Skin of body (tissue), 1 donor: ENCODE measurements at regions not wholly inside any gene's neighbourhood (a gene's known extent, or its start where the extent isn't known, plus 50 kb on each side); places are given as distances from the start of the nearest gene placed in this dataset.
"Not testable (repeated sequence)": the region's sequence is repeated elsewhere in the genome, so short reads cannot be mapped to it uniquely, and the experiment has no call there.

Source experiments
- DNase-seq: peaks from one replicate; lab custom pipeline; 2025; lab: John Stamatoyannopoulos, UW

- DNase-seq = no peak
These were observed 284.6 kb upstream of the ANKRD50 start for GRCh38 chr4:124997124-124997523.

GRCh38 chr4:124993838-124994237 lies 281.3 kb upstream of the ANKRD50 start:
- DNase-seq = no peak

GRCh38 chr4:124990398-124990797 lies 277.9 kb upstream of the ANKRD50 start:
- no peak for DNase-seq

- DNase-seq = no peak
These were observed 267.8 kb upstream of the ANKRD50 start for GRCh38 chr4:124980276-124980752.

- DNase-seq = not testable (repeated sequence)
These were observed 266.0 kb upstream of the ANKRD50 start for GRCh38 chr4:124978536-124978935.

- DNase-seq = no peak
These were observed 264.5 kb upstream of the ANKRD50 start for GRCh38 chr4:124977045-124977444.

GRCh38 chr4:124974152-124974551 lies 261.6 kb upstream of the ANKRD50 start:
- DNase-seq = no peak

- peak; percentile 16 for DNase-seq
These were observed 261.2 kb upstream of the ANKRD50 start for GRCh38 chr4:124973716-124974115.

- DNase-seq = no peak
These were observed 257.5 kb upstream of the ANKRD50 start for GRCh38 chr4:124970011-124970410.

GRCh38 chr4:124965497-124965891 lies 253.0 kb upstream of the ANKRD50 start:
- DNase-seq = no peak

- no peak for DNase-seq
These were observed 252.4 kb upstream of the ANKRD50 start for GRCh38 chr4:124964852-124965496.

- DNase-seq = no peak
These were observed 251.7 kb upstream of the ANKRD50 start for GRCh38 chr4:124964251-124964650.

- no peak for DNase-seq
These were observed 248.7 kb upstream of the ANKRD50 start for GRCh38 chr4:124961138-124961750.

- no peak for DNase-seq
These were observed 246.3 kb upstream of the ANKRD50 start for GRCh38 chr4:124958847-124959246.

GRCh38 chr4:124955476-124955875 lies 242.9 kb upstream of the ANKRD50 start:
- no peak for DNase-seq

- DNase-seq = no peak
These were observed 241.5 kb upstream of the ANKRD50 start for GRCh38 chr4:124954046-124954445.

GRCh38 chr4:124953486-124953885 lies 241.0 kb upstream of the ANKRD50 start:
- DNase-seq = no peak

- peak; percentile 40 for DNase-seq
These were observed 240.5 kb upstream of the ANKRD50 start for GRCh38 chr4:124953061-124953460.

GRCh38 chr4:124952601-124953000 lies 240.1 kb upstream of the ANKRD50 start:
- no peak for DNase-seq

GRCh38 chr4:124948976-124949597 lies 236.6 kb upstream of the ANKRD50 start:
- no peak for DNase-seq

GRCh38 chr4:124947622-124948265 lies 235.2 kb upstream of the ANKRD50 start:
- DNase-seq = no peak

- no peak for DNase-seq
These were observed 234.2 kb upstream of the ANKRD50 start for GRCh38 chr4:124946696-124947095.
